ENCODE measurements at regions not wholly inside any gene's neighbourhood (a gene's known extent, or its start where the extent isn't known, plus 50 kb on each side); places are given as distances from the start of the nearest gene placed in this dataset.

GRCh38 chr2:30394096-30394495, 53.0 kb upstream of the LCLAT1 start:
- H3K27ac ChIP-seq = no peak overlapping the region
- 51% methylated on average over 5 of the region's 5 CpGs for WGBS (ENCODE audit: missing lambda C conversion rate)
- ChIA-PET CTCF (interaction anchor here (0.9 to 1.2 kb wide), 2 partner anchors 10 to 12 kb away, joined by 3 to 4 read pairs; no protein-coding TSS in a partner anchor), POLR2A (no interaction called here)
- H3K4me2 ChIP-seq = no peak overlapping the region
- DNase-seq (ENCODE audit: low read depth in 1 of 2, low spot score in 1 of 2) = no peak
- no peak overlapping the region for H3K4me3 ChIP-seq
- TF ChIP-seq FOXS1 (CRISPR knock-in tag; IDR thresholded peaks at IDR 0.05) (no peak), HOXB5 (CRISPR knock-in tag; IDR thresholded peaks at IDR 0.05) (no peak), REST (IDR thresholded peaks at IDR 0.05) (no peak), EHMT2 (IDR thresholded peaks at IDR 0.05; ENCODE audit: low read depth) (no peak), HOXA7 (CRISPR knock-in tag; IDR thresholded peaks at IDR 0.05) (no peak)
- peaks cover 18% of the 10 kb centered on the region for H3K4me1 ChIP-seq
- no peak for FAIRE-seq
- no peaks in the 10 kb centered on the region for H3K9me3 ChIP-seq
- ATAC-seq = no peak

- POLR2A ChIA-PET = no interaction called here
- ATAC-seq = no peak; a peak in 1 of 6 replicates
- FAIRE-seq = no peak
- Histone ChIP-seq H3K4me1 (peaks cover 18% of the 10 kb centered on the region), H3K4me2 (0 out of 3 replicates have a peak overlapping the region, but pooled peaks have one; percentile 12), H3K4me3 (no peak overlapping the region), H3K9me3 (no peaks in the 10 kb centered on the region), H3K27ac (no peak overlapping the region)
- DNase-seq (ENCODE audit: low read depth in 1 of 2, low spot score in 1 of 2) = no peak
- TF ChIP-seq GATA3 (IDR thresholded peaks at IDR 0.05; ENCODE audit: borderline replicate concordance) (no peak), RAD21 (conservative IDR thresholded peaks at IDR 0.05 in 1 of 2, IDR thresholded peaks at IDR 0.05 in 1 of 2) (no peak), HOXB13 (CRISPR knock-in tag; IDR thresholded peaks at IDR 0.05; ENCODE audit: low read depth) (no peak), RARB (CRISPR knock-in tag; IDR thresholded peaks at IDR 0.05) (no peak), CBX8 (IDR thresholded peaks at IDR 0.05) (no peak), MAFK (IDR thresholded peaks at IDR 0.05; ENCODE audit: partially characterized antibody) (no peak), NFE2L2 (conservative IDR thresholded peaks at IDR 0.05; ENCODE audit: low read length) (no peak), EHMT2 (IDR thresholded peaks at IDR 0.05; ENCODE audit: low read depth) (no peak), PBX3 (IDR thresholded peaks at IDR 0.05) (no peak), CBX2 (IDR thresholded peaks at IDR 0.05; ENCODE audit: borderline replicate concordance, low read depth) (no peak), EHF (CRISPR knock-in tag; IDR thresholded peaks at IDR 0.05) (no peak), HDAC2 (IDR thresholded peaks at IDR 0.05) (no peak), REST (IDR thresholded peaks at IDR 0.05) (no peak)
- CTCF ChIA-PET = no interaction called here
- 60% methylated on average over 4 of the region's 4 CpGs for WGBS (ENCODE audit: missing lambda C conversion rate)
Measured at GRCh38 chr2:30396436-30397232, 50.4 kb upstream of the LCLAT1 start.
